GM23248 (cell line): ENCODE measurements at regions not wholly inside any gene's neighbourhood (a gene's known extent, or its start where the extent isn't known, plus 50 kb on each side); places are given as distances from the start of the nearest gene placed in this dataset.

Experiments
- DNase-seq: peaks from one replicate; pipeline ENCODE4 v3.0.0-alpha.2; 2015
- H2AFZ ChIP-seq: fragments of 200-600 bp; sonication (generic); 2 replicates; pipeline ENCODE4 v1.6.1; 2016; ENCODE audit warnings: antibody characterized with exemption
- H3F3A ChIP-seq: fragments of 200-600 bp; sonication (generic); 2 replicates; pipeline ENCODE4 v1.6.1; 2016; ENCODE audit warnings: mild to moderate bottlenecking, antibody characterized with exemption, mixed run types; ENCODE audit not compliant: insufficient read depth
- H3K27ac ChIP-seq: fragments of 200-600 bp; sonication (generic); 2 replicates; pipeline ENCODE4 v1.5.1; 2016; ENCODE audit warnings: mild to moderate bottlenecking
- H3K27me3 ChIP-seq: fragments of 200-600 bp; sonication (generic); replicated peaks from 2 replicates; pipeline ENCODE4 v1.6.1; 2016; ENCODE audit warnings: mild to moderate bottlenecking; ENCODE audit not compliant: insufficient read depth
- H3K36me3 ChIP-seq: fragments of 200-600 bp; sonication (generic); 2 replicates; pipeline ENCODE4 v1.6.1; 2016; ENCODE audit warnings: low read depth, mild to moderate bottlenecking
- H3K4me1 ChIP-seq: fragments of 200-600 bp; sonication (generic); 2 replicates; pipeline ENCODE4 v1.6.1; 2016; ENCODE audit warnings: mild to moderate bottlenecking; ENCODE audit not compliant: insufficient read depth
- H3K4me2 ChIP-seq: fragments of 200-600 bp; sonication (generic); one replicate; pipeline ENCODE4 v1.6.1; 2016; ENCODE audit warnings: mild to moderate bottlenecking; ENCODE audit not compliant: unreplicated experiment
- H3K4me3 ChIP-seq: fragments of 200-600 bp; sonication (generic); 2 replicates; pipeline ENCODE4 v1.5.1; 2016; ENCODE audit warnings: mild to moderate bottlenecking
- H3K79me2 ChIP-seq: fragments of 200-600 bp; sonication (generic); 2 replicates; pipeline ENCODE4 v1.6.1; 2016; ENCODE audit warnings: mild to moderate bottlenecking; ENCODE audit not compliant: insufficient read depth
- H3K9ac ChIP-seq: fragments of 200-600 bp; sonication (generic); 2 replicates; pipeline ENCODE4 v1.6.1; 2016; ENCODE audit warnings: mild to moderate bottlenecking
- H3K9me2 ChIP-seq: fragments of 200-600 bp; sonication (generic); 2 replicates; pipeline ENCODE4 v1.6.1; 2016; ENCODE audit warnings: mixed run types, mild to moderate bottlenecking, moderate library complexity; ENCODE audit not compliant: insufficient read depth
- H3K9me3 ChIP-seq: fragments of 200-600 bp; sonication (generic); one replicate; pipeline ENCODE4 v1.6.1; 2017; ENCODE audit warnings: low read depth
- H4K20me1 ChIP-seq: fragments of 200-600 bp; sonication (generic); 2 replicates; pipeline ENCODE4 v1.6.0; 2016; ENCODE audit not compliant: insufficient read depth
- EZH2 ChIP-seq: fragments of 200-600 bp; sonication (generic); IDR thresholded peaks from 2 replicates; pipeline ENCODE4 v1.6.1; 2018; ENCODE audit warnings: antibody characterized with exemption, mild to moderate bottlenecking; ENCODE audit not compliant: insufficient read depth, poor library complexity, severe bottlenecking
- EZH2phosphoT487 ChIP-seq: fragments of 200-600 bp; sonication (generic); IDR thresholded peaks from 2 replicates; pipeline ENCODE4 v1.6.1; 2018; ENCODE audit warnings: antibody characterized with exemption, moderate library complexity, mild to moderate bottlenecking, low read depth; ENCODE audit not compliant: insufficient read depth
- WGBS, 2 experiments: methylation state at CpG; one replicate each; pipeline ENCODE4 v1.1.6; 2015 to 2017; ENCODE audit warnings: low lambda C conversion rate in 2 of 2, low coverage in 1 of 2; ENCODE audit errors: missing lambda C conversion rate in 2 of 2; 5-methylcytosine and 5-hydroxymethylcytosine counted together
- in situ Hi-C: fragments of 300-500 bp; cut with MboI; formaldehyde crosslinking; loops from 2 replicates; pipeline ENCODE4 v1.15.0; 2020

GRCh38 chr14:43692706-43693105 is 814.4 kb downstream of the FSCB start:
- H3K9me2 ChIP-seq = no peaks in the 10 kb centered on the region

GRCh38 chr14:43687921-43688320 is 819.2 kb downstream of the FSCB start:
- no peaks in the 10 kb centered on the region for H3K9me2 ChIP-seq
- peaks cover 4% of the 10 kb centered on the region for H3K4me1 ChIP-seq
- in situ Hi-C loops = no loop called here
- peak; percentile 57 for DNase-seq
- 7 to 12% methylated on average over 3 of the region's 3 CpGs for WGBS, 2 experiments
- H3K9me3 ChIP-seq = no peaks in the 10 kb centered on the region
- no peaks in the 10 kb centered on the region for H3K36me3 ChIP-seq
- H2AFZ ChIP-seq = peak overlapping the region; percentile 52; the same call in 1 of the 2 replicates
- no peak overlapping the region for H3K9ac ChIP-seq
- no peak for TF ChIP-seq EZH2
- no peak for TF ChIP-seq EZH2phosphoT487
- H3F3A ChIP-seq = no peaks in the 10 kb centered on the region
- no peaks in the 10 kb centered on the region for H3K27me3 ChIP-seq
- H3K4me3 ChIP-seq = peak overlapping the region; percentile 27; the same call in 1 of the 2 replicates
- H4K20me1 ChIP-seq = no peaks in the 10 kb centered on the region
- no peak overlapping the region for H3K27ac ChIP-seq
- H3K79me2 ChIP-seq = no peaks in the 10 kb centered on the region
- H3K4me2 ChIP-seq = peak overlapping the region; percentile 33

More at GRCh38 chr14:43692706-43693105, 814.4 kb downstream of the FSCB start:
- H3K4me3 ChIP-seq = no peak overlapping the region
- no peaks in the 10 kb centered on the region for H3K36me3 ChIP-seq
- DNase-seq = no peak
- no peak overlapping the region for H3K27ac ChIP-seq
- H3K4me2 ChIP-seq = no peak overlapping the region
- peaks cover under 1% of the 10 kb centered on the region; the same call in 1 of the 2 replicates for H3K4me1 ChIP-seq
- TF ChIP-seq EZH2phosphoT487 (no peak), EZH2 (no peak)
- no peaks in the 10 kb centered on the region for H3K27me3 ChIP-seq
- in situ Hi-C loops = no loop called here
- no peaks in the 10 kb centered on the region for H3K79me2 ChIP-seq
- no peaks in the 10 kb centered on the region for H3K9me3 ChIP-seq
- H2AFZ ChIP-seq = no peak overlapping the region
- H3K9ac ChIP-seq = no peak overlapping the region
- 51 to 77% methylated on average over 1 of the region's 1 CpG for WGBS, 2 experiments
- no peaks in the 10 kb centered on the region for H4K20me1 ChIP-seq
- no peaks in the 10 kb centered on the region for H3F3A ChIP-seq

- no peak overlapping the region for H3K27ac ChIP-seq
- no peaks in the 10 kb centered on the region for H3F3A ChIP-seq
- H3K4me3 ChIP-seq = no peak overlapping the region
- H3K9ac ChIP-seq = no peak overlapping the region
- 0 to 3% methylated on average over 1 of the region's 1 CpG for WGBS, 2 experiments
- no peak for DNase-seq
- H3K9me3 ChIP-seq = no peaks in the 10 kb centered on the region
- no peaks in the 10 kb centered on the region for H3K79me2 ChIP-seq
- H2AFZ ChIP-seq = no peak overlapping the region
- TF ChIP-seq EZH2 (no peak), EZH2phosphoT487 (no peak)
- H3K4me2 ChIP-seq = no peak overlapping the region
- no peaks in the 10 kb centered on the region for H3K9me2 ChIP-seq
- H3K4me1 ChIP-seq = no peaks in the 10 kb centered on the region
- no peaks in the 10 kb centered on the region for H4K20me1 ChIP-seq
- in situ Hi-C loops = no loop called here
- H3K36me3 ChIP-seq = no peaks in the 10 kb centered on the region
- H3K27me3 ChIP-seq = no peaks in the 10 kb centered on the region
These were observed 829.5 kb downstream of the FSCB start for GRCh38 chr14:43677581-43677980.

- Histone ChIP-seq H3K79me2 (no peaks in the 10 kb centered on the region), H4K20me1 (no peaks in the 10 kb centered on the region), H3K4me1 (no peaks in the 10 kb centered on the region), H3K27ac (no peak overlapping the region), H3K9me2 (no peaks in the 10 kb centered on the region), H3K9me3 (no peaks in the 10 kb centered on the region), H3F3A (no peaks in the 10 kb centered on the region), H3K9ac (no peak overlapping the region), H3K27me3 (no peaks in the 10 kb centered on the region), H3K4me2 (no peak overlapping the region), H3K36me3 (no peaks in the 10 kb centered on the region), H2AFZ (no peak overlapping the region), H3K4me3 (no peak overlapping the region)
- WGBS, 2 experiments = 35 to 62% methylated on average over 2 of the region's 2 CpGs
- DNase-seq = no peak
- in situ Hi-C loops = no loop called here
- TF ChIP-seq EZH2 (no peak), EZH2phosphoT487 (no peak)
These were observed 832.8 kb downstream of the FSCB start for GRCh38 chr14:43674273-43674672.
